PFSK-1 (cell line): ENCODE measurements at regions not wholly inside any gene's neighbourhood (a gene's known extent, or its start where the extent isn't known, plus 50 kb on each side); places are given as distances from the start of the nearest gene placed in this dataset.

Source experiments
- FOXP2 ChIP-seq: optimal IDR thresholded peaks from 2 replicates; pipeline ENCODE3; 2011; ENCODE audit warnings: borderline replicate concordance, control low read depth, inconsistent platforms; ENCODE audit not compliant: insufficient read depth; ENCODE audit errors: extremely low read length, extremely low read depth
- POLR2AphosphoS5 ChIP-seq: IDR thresholded peaks from 2 replicates; pipeline ENCODE4 v1.6.1; 2012; ENCODE audit warnings: low read depth, mild to moderate bottlenecking, control low read depth, low read length, moderate library complexity
- SIN3A ChIP-seq: IDR thresholded peaks from 2 replicates; pipeline ENCODE4 v1.6.1; 2012; ENCODE audit warnings: mild to moderate bottlenecking, low read length, moderate library complexity, borderline replicate concordance; ENCODE audit not compliant: insufficient read depth
- TAF1 ChIP-seq: IDR thresholded peaks from 2 replicates; pipeline ENCODE4 v1.6.1; 2012; ENCODE audit warnings: low read length, control low read depth, borderline replicate concordance; ENCODE audit not compliant: insufficient read depth
- TF ChIP-seq, protein P1 (sequence below), 2 experiments: IDR thresholded peaks; 2 replicates each; pipeline versions ENCODE4 v1.6.1 to v1.8.0; 2011 to 2012; ENCODE audit warnings: low read depth in 2 of 2, low read length in 2 of 2, control low read depth in 1 of 2, inconsistent platforms in 1 of 2, mild to moderate bottlenecking in 1 of 2, moderate library complexity in 1 of 2; ENCODE audit not compliant: insufficient read depth in 1 of 2

- TF ChIP-seq FOXP2: no peak
- TF ChIP-seq POLR2AphosphoS5: no peak
- TF ChIP-seq TAF1: no peak
- TF ChIP-seq SIN3A: no peak
- TF ChIP-seq, protein P1, sequence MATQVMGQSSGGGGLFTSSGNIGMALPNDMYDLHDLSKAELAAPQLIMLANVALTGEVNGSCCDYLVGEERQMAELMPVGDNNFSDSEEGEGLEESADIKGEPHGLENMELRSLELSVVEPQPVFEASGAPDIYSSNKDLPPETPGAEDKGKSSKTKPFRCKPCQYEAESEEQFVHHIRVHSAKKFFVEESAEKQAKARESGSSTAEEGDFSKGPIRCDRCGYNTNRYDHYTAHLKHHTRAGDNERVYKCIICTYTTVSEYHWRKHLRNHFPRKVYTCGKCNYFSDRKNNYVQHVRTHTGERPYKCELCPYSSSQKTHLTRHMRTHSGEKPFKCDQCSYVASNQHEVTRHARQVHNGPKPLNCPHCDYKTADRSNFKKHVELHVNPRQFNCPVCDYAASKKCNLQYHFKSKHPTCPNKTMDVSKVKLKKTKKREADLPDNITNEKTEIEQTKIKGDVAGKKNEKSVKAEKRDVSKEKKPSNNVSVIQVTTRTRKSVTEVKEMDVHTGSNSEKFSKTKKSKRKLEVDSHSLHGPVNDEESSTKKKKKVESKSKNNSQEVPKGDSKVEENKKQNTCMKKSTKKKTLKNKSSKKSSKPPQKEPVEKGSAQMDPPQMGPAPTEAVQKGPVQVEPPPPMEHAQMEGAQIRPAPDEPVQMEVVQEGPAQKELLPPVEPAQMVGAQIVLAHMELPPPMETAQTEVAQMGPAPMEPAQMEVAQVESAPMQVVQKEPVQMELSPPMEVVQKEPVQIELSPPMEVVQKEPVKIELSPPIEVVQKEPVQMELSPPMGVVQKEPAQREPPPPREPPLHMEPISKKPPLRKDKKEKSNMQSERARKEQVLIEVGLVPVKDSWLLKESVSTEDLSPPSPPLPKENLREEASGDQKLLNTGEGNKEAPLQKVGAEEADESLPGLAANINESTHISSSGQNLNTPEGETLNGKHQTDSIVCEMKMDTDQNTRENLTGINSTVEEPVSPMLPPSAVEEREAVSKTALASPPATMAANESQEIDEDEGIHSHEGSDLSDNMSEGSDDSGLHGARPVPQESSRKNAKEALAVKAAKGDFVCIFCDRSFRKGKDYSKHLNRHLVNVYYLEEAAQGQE (IDR thresholded peaks at IDR 0.05; ENCODE audit: insufficient read depth in 1 of 2, low read depth in 2 of 2, low read length in 2 of 2): no peak
Observed at GRCh38 chr2:216947055-216947454, 87.2 kb upstream of the TNP1 start.

DNA sequence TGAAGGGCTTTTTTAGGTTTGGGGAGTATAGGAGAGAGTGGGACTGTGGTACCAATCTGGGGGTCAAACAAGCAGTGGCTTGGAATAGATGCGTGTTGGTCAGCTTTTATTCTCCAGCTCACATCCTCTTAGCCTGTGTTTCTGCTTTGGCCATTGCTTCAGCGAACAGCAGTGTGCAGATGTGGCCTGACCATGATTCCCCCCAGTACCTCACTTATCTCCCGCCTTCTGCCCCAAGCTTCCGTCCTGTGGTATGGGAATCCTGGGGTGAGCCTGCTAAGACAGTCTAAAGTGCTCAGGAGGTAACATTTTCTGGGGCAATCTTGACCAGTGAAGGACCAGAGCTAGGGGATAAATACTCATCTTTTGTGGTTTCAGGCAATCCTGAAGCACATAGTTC lies 84.9 kb upstream of the TNP1 start:
- TF ChIP-seq, protein P1 (IDR thresholded peaks at IDR 0.05; ENCODE audit: insufficient read depth in 1 of 2, low read depth in 2 of 2, low read length in 2 of 2): no peak
- no peak for TF ChIP-seq TAF1
- TF ChIP-seq FOXP2: no peak
- TF ChIP-seq POLR2AphosphoS5: no peak
- no peak for TF ChIP-seq SIN3A

GRCh38 chr2:216943109-216943508 lies 83.2 kb upstream of the TNP1 start:
- TF ChIP-seq POLR2AphosphoS5: no peak
- TF ChIP-seq SIN3A: no peak
- no peak for TF ChIP-seq FOXP2
- TF ChIP-seq TAF1: no peak
- TF ChIP-seq, protein P1 (IDR thresholded peaks at IDR 0.05; ENCODE audit: insufficient read depth in 1 of 2, low read depth in 2 of 2, low read length in 2 of 2): no peak

DNA sequence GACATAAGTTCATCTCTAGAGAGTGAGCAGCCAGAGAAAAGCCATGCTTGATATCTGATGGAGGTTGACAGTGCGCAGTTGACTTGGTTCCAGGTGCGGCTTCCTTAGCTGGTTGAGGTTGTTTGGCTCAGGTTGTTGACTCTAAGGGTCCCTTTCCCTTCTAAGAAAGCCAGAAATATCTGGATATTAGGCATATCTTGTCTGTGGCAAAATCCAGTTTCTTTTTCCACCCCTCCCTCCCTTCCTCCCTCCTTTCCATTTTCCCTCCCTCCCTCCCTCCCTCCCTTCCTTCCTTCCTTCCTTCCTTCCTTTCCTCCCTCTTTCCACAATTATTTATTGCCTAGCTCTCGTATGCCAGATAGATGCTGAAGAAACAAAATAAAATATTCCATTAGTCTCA lies 82.6 kb upstream of the TNP1 start:
- TF ChIP-seq TAF1: no peak
- TF ChIP-seq, protein P1 (IDR thresholded peaks at IDR 0.05; ENCODE audit: insufficient read depth in 1 of 2, low read depth in 2 of 2, low read length in 2 of 2): no peak
- no peak for TF ChIP-seq FOXP2
- TF ChIP-seq SIN3A: no peak
- TF ChIP-seq POLR2AphosphoS5: no peak

DNA sequence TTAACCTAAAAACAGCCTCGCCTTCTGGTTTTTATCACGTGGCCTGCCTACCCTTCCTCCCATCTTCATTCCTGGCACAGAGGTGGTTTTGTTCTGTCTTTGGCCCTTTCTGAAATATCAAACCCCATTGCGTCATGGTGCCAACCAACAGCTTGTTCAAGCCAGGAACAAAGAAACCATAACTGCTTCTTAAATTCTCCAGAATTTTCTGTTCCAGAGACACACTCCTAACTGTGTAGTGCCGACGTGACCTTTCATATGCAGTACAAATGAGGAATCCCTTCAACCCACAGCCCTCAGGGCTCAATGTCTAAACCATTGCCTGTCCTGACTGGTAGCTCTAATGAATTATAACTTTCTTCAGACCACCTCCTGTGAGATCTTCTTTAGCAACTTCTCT lies 82.2 kb upstream of the TNP1 start:
- TF ChIP-seq TAF1 (no peak), SIN3A (no peak), POLR2AphosphoS5 (no peak), FOXP2 (no peak)
- TF ChIP-seq, protein P1 (IDR thresholded peaks at IDR 0.05; ENCODE audit: insufficient read depth in 1 of 2, low read depth in 2 of 2, low read length in 2 of 2): no peak
